HEK293 (cell line): ENCODE measurements at regions not wholly inside any gene's neighbourhood (a gene's known extent, or its start where the extent isn't known, plus 50 kb on each side); places are given as distances from the start of the nearest gene placed in this dataset.

Experiments
- CTCF ChIA-PET: fragments of 350-600 bp; formaldehyde crosslinking; extraction: SDS; loops from one replicate; lab custom pipeline; 2021; ENCODE audit warnings: antibody characterized with exemption; lab: Yijun Ruan, JAX
- POLR2A ChIA-PET: fragments of 300-600 bp; formaldehyde crosslinking; extraction: SDS; loops from one replicate; lab custom pipeline; 2020; ENCODE audit warnings: antibody characterized with exemption, inconsistent platforms; lab: Yijun Ruan, JAX
- H3K27ac ChIP-seq: fragments of 200-500 bp; sonication (Bioruptor generic); 2 replicates; pipeline ENCODE4 v1.5.1; 2014; ENCODE audit warnings: low read depth, low read length, control low read depth, inconsistent platforms; ENCODE audit errors: extremely low read depth
- H3K36me3 ChIP-seq, 2 experiments: fragments of 200-500 bp in 1 of 2; sonication (Bioruptor generic) in 1 of 2; 1 replicate in 1 of 2; 2 replicates in 1 of 2; pipeline ENCODE4 v1.5.1; 2014 to 2017; ENCODE audit warnings: inconsistent platforms in 2 of 2, low read length in 2 of 2; ENCODE audit not compliant: control insufficient read depth in 2 of 2, insufficient read depth in 1 of 2
- H3K4me1 ChIP-seq: fragments of 200-500 bp; sonication (Bioruptor generic); 2 replicates; pipeline ENCODE4 v1.5.1; 2014; ENCODE audit warnings: mild to moderate bottlenecking, low read length, inconsistent platforms; ENCODE audit not compliant: control insufficient read depth, insufficient read depth
- H3K4me3 ChIP-seq: 2 replicates; pipeline ENCODE4 v1.5.1; 2011; ENCODE audit warnings: low read depth, mild to moderate bottlenecking, control low read depth, low read length, moderate library complexity
- H3K9me3 ChIP-seq: fragments of 200-500 bp; sonication (Bioruptor generic); 2 replicates; pipeline ENCODE4 v1.5.1; 2014; ENCODE audit warnings: low read depth, low read length, inconsistent platforms; ENCODE audit not compliant: control insufficient read depth, insufficient read depth
- CTCF ChIP-seq: fragments of 450-650 bp; formaldehyde crosslinking; IDR thresholded peaks from 2 replicates; pipeline ENCODE4 v1.5.1; 2016; ENCODE audit warnings: missing biosample characterization, missing genetic modification characterization
- GLIS2 ChIP-seq: fragments of 450-650 bp; formaldehyde crosslinking; IDR thresholded peaks from 2 replicates; pipeline ENCODE4 v1.5.1; 2016; ENCODE audit warnings: missing biosample characterization, missing genetic modification characterization
- PRDM6 ChIP-seq: fragments of 450-650 bp; formaldehyde crosslinking; IDR thresholded peaks from 2 replicates; pipeline ENCODE4 v1.5.1; 2017; ENCODE audit warnings: missing biosample characterization, missing genetic modification characterization
- SP2 ChIP-seq: fragments of 450-650 bp; formaldehyde crosslinking; IDR thresholded peaks from 2 replicates; pipeline ENCODE4 v1.5.1; 2016; ENCODE audit warnings: missing biosample characterization, missing genetic modification characterization
- SP3 ChIP-seq: fragments of 450-650 bp; formaldehyde crosslinking; IDR thresholded peaks from 2 replicates; pipeline ENCODE4 v1.5.1; 2016; ENCODE audit warnings: missing biosample characterization, missing genetic modification characterization
- ZBTB1 ChIP-seq: fragments of 450-650 bp; formaldehyde crosslinking; IDR thresholded peaks from 2 replicates; pipeline ENCODE4 v1.5.1; 2016; ENCODE audit warnings: missing biosample characterization, missing genetic modification characterization
- ZBTB11 ChIP-seq: fragments of 450-650 bp; formaldehyde crosslinking; conservative IDR thresholded peaks from 2 replicates; pipeline ENCODE4 v1.5.1; 2016; ENCODE audit warnings: low read depth, missing biosample characterization, missing genetic modification characterization
- ZBTB6 ChIP-seq: fragments of 450-650 bp; formaldehyde crosslinking; IDR thresholded peaks from 2 replicates; pipeline ENCODE4 v1.5.1; 2017; ENCODE audit warnings: missing biosample characterization, missing genetic modification characterization
- ZIC2 ChIP-seq: fragments of 450-650 bp; formaldehyde crosslinking; IDR thresholded peaks from 2 replicates; pipeline ENCODE4 v1.5.1; 2016; ENCODE audit warnings: missing biosample characterization, missing genetic modification characterization
- ZNF292 ChIP-seq: fragments of 450-650 bp; formaldehyde crosslinking; IDR thresholded peaks from 2 replicates; pipeline ENCODE4 v1.5.1; 2016; ENCODE audit warnings: low read depth, missing biosample characterization, missing genetic modification characterization, borderline replicate concordance
- ZNF513 ChIP-seq: fragments of 450-650 bp; IDR thresholded peaks from 2 replicates; pipeline ENCODE4 v1.5.1; 2018; ENCODE audit warnings: missing biosample characterization, missing genetic modification characterization
- ZNF548 ChIP-seq: fragments of 450-650 bp; formaldehyde crosslinking; IDR thresholded peaks from 2 replicates; pipeline ENCODE4 v1.5.1; 2016; ENCODE audit warnings: missing biosample characterization, missing genetic modification characterization
- ZNF558 ChIP-seq: fragments of 450-650 bp; formaldehyde crosslinking; IDR thresholded peaks from 2 replicates; pipeline ENCODE4 v1.5.1; 2016; ENCODE audit warnings: missing biosample characterization, missing genetic modification characterization
- ZNF624 ChIP-seq: fragments of 450-650 bp; formaldehyde crosslinking; IDR thresholded peaks from 2 replicates; pipeline ENCODE4 v1.5.1; 2017; ENCODE audit warnings: missing biosample characterization, missing genetic modification characterization
- ZNF76 ChIP-seq: fragments of 450-650 bp; formaldehyde crosslinking; IDR thresholded peaks from 2 replicates; pipeline ENCODE4; 2016; ENCODE audit warnings: low read depth, missing biosample characterization, missing genetic modification characterization, borderline replicate concordance
- ZNF843 ChIP-seq: fragments of 450-650 bp; formaldehyde crosslinking; IDR thresholded peaks from 2 replicates; pipeline ENCODE4 v1.5.1; 2016; ENCODE audit warnings: missing biosample characterization, missing genetic modification characterization

- Histone ChIP-seq H3K27ac (no peak overlapping the region), H3K4me1 (no peaks in the 10 kb centered on the region; the same call in 1 of the 2 replicates), H3K4me3 (no peak overlapping the region), H3K9me3 (no peaks in the 10 kb centered on the region), H3K36me3 (no peaks in the 10 kb centered on the region)
- TF ChIP-seq ZNF558 (tag by site-specific recombination) (no peak), ZNF513 (tag by site-specific recombination) (no peak), PRDM6 (tag by site-specific recombination) (no peak), GLIS2 (tag by site-specific recombination) (no peak), ZNF76 (tag by site-specific recombination) (no peak), ZNF292 (tag by site-specific recombination) (no peak), ZNF624 (no peak), CTCF (tag by site-specific recombination) (no peak), SP3 (no peak), ZBTB6 (tag by site-specific recombination) (no peak)
- ChIA-PET POLR2A (no interaction called here), CTCF (interaction anchor here (0.6 to 0.7 kb wide), 2 partner anchors 42 to 459 kb away, joined by 3 to 6 read pairs; no protein-coding TSS in a partner anchor)
These were observed 275.9 kb downstream of the CDCA7 start for GRCh38 chr2:173630425-173631126.

DNA sequence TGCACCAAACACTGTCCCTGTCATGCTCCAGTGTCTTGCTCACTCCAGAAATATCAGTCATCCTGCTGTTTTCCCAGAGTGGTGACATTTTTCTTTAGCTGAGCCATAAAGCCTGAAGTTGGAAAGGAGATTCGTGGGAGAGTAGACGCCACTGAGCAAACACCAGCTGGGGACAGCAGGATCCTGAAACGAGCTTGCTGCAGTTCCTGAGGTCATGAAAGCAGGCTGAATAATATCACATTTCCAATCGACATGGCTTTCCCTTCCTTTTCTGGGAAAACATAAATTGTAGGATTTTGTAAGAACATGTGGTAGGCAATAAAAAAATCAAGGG, 276.4 kb downstream of the CDCA7 start:
- CTCF ChIA-PET: interaction anchor here (0.6 to 0.7 kb wide), 3 partner anchors 37 to 458 kb away, joined by 3 to 6 read pairs (median 3); no protein-coding TSS in a partner anchor
- POLR2A ChIA-PET: no interaction called here
- Histone ChIP-seq H3K4me1 (no peaks in the 10 kb centered on the region; the same call in 1 of the 2 replicates), H3K27ac (no peak overlapping the region)
- TF ChIP-seq ZIC2 (tag by site-specific recombination) (0 out of 2 replicates have a peak, but pooled peaks have one; percentile 38), ZNF548 (tag by site-specific recombination) (no peak)
- TF ChIP-seq, all 188 proteins: peak for 1
- Histone ChIP-seq H3K36me3 (no peaks in the 10 kb centered on the region), H3K4me3 (no peak overlapping the region), H3K9me3 (no peaks in the 10 kb centered on the region)

DNA sequence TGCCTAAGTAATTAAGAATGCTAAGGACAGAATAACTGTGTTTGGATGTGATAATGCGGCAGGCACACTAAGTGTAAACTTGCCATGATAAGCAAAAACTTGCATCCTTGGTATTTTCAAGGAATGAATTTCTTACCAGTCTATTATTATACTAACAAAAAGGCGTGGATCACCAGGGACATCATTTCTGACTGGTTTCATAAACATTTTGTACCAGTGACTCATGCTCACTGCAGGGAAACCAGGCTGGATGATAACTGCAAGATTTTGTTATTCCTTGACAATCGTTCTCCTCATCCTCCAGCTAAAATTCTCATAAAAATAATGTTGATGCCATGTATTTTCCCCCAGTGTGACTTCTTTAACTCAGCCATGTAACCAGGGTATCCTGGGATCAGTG, 289.5 kb downstream of the CDCA7 start:
- H3K4me1 ChIP-seq: no peaks in the 10 kb centered on the region
- H3K9me3 ChIP-seq: no peaks in the 10 kb centered on the region
- ChIA-PET POLR2A (no interaction called here), CTCF (no interaction called here)
- TF ChIP-seq ZBTB11 (tag by site-specific recombination) (no peak), ZNF843 (tag by site-specific recombination) (no peak), ZBTB1 (tag by site-specific recombination) (no peak), SP2 (tag by site-specific recombination) (no peak)
- no peak overlapping the region for H3K27ac ChIP-seq
- no peak overlapping the region for H3K4me3 ChIP-seq
- H3K36me3 ChIP-seq: no peaks in the 10 kb centered on the region
